ENCODE measurements at regions not wholly inside any gene's neighbourhood (a gene's known extent, or its start where the extent isn't known, plus 50 kb on each side); places are given as distances from the start of the nearest gene placed in this dataset.

- TF ChIP-seq CTCF (IDR thresholded peaks at IDR 0.05) (no peak), POLR2A (IDR thresholded peaks at IDR 0.05) (no peak)
Observed at GRCh38 chr6:134584847-134585516, 267.1 kb upstream of the SGK1 start.

Measured in Peyer's patch (tissue), 4 donors.